H9 (cell line): ENCODE measurements at regions not wholly inside any gene's neighbourhood (a gene's known extent, or its start where the extent isn't known, plus 50 kb on each side); places are given as distances from the start of the nearest gene placed in this dataset.

Experiments used
- DNase-seq: peaks from one replicate; pipeline ENCODE4 v3.0.0-alpha.2; 2017
- H2AFZ ChIP-seq: one replicate; pipeline ENCODE4 v1.6.1; 2013; ENCODE audit warnings: mild to moderate bottlenecking, low read length, control low read depth, moderate library complexity
- H2AK5ac ChIP-seq: 2 replicates; pipeline ENCODE4 v1.6.1; 2013; ENCODE audit warnings: low read length, control low read depth, mixed read lengths; ENCODE audit not compliant: insufficient read length
- H2BK120ac ChIP-seq: one replicate; pipeline ENCODE4 v1.6.1; 2013; ENCODE audit warnings: low read depth, mild to moderate bottlenecking, low read length, control low read depth, inconsistent platforms; ENCODE audit not compliant: poor library complexity, severe bottlenecking
- H2BK12ac ChIP-seq: 2 replicates; pipeline ENCODE4 v1.6.1; 2013; ENCODE audit warnings: low read length, control low read depth, mixed read lengths, low read depth; ENCODE audit not compliant: insufficient read length
- H2BK15ac ChIP-seq: 2 replicates; pipeline ENCODE4 v1.6.1; 2013; ENCODE audit warnings: low read depth, low read length, control low read depth
- H2BK20ac ChIP-seq: one replicate; pipeline ENCODE4 v1.6.1; 2013; ENCODE audit warnings: low read depth, mild to moderate bottlenecking, low read length, control low read depth, inconsistent platforms; ENCODE audit not compliant: poor library complexity, severe bottlenecking
- H2BK5ac ChIP-seq: 2 replicates; pipeline ENCODE4 v1.6.1; 2013; ENCODE audit warnings: low read length, control low read depth, mixed read lengths; ENCODE audit not compliant: insufficient read length
- H3K14ac ChIP-seq: 2 replicates; pipeline ENCODE4 v1.6.1; 2013; ENCODE audit warnings: low read length, control low read depth; ENCODE audit not compliant: insufficient read depth
- H3K18ac ChIP-seq: 2 replicates; pipeline ENCODE4 v1.6.1; 2013; ENCODE audit warnings: low read depth, mild to moderate bottlenecking, mixed read lengths, low read length, control low read depth; ENCODE audit not compliant: insufficient read length
- H3K23ac ChIP-seq: 2 replicates; pipeline ENCODE4 v1.6.1; 2013; ENCODE audit warnings: low read length, control low read depth, mixed read lengths, low read depth; ENCODE audit not compliant: insufficient read length
- H3K23me2 ChIP-seq: 2 replicates; pipeline ENCODE4 v1.6.1; 2013; ENCODE audit warnings: low read depth, mild to moderate bottlenecking, mixed read lengths, low read length, control low read depth; ENCODE audit not compliant: insufficient read length, poor library complexity, severe bottlenecking
- H3K27ac ChIP-seq: 2 replicates; pipeline ENCODE4 v1.5.1; 2013; ENCODE audit warnings: low read length, control low read depth, mixed read lengths, low read depth; ENCODE audit not compliant: insufficient read length
- H3K27me3 ChIP-seq: 2 replicates; pipeline ENCODE4 v1.6.1; 2013; ENCODE audit warnings: low read length, control low read depth, inconsistent platforms; ENCODE audit not compliant: insufficient read depth
- H3K4ac ChIP-seq: 2 replicates; pipeline ENCODE4 v1.6.1; 2013; ENCODE audit warnings: low read depth, mild to moderate bottlenecking, control low read depth, inconsistent platforms, low read length, moderate library complexity
- H3K4me1 ChIP-seq: 2 replicates; pipeline ENCODE4 v1.6.1; 2013; ENCODE audit warnings: low read length, control low read depth, inconsistent platforms; ENCODE audit not compliant: insufficient read depth
- H3K4me2 ChIP-seq: 2 replicates; pipeline ENCODE4 v1.6.1; 2013; ENCODE audit warnings: low read length, control low read depth, mixed read lengths; ENCODE audit not compliant: insufficient read length, insufficient read depth
- H3K56ac ChIP-seq: 2 replicates; pipeline ENCODE4 v1.6.1; 2013; ENCODE audit warnings: low read depth, mild to moderate bottlenecking, mixed read lengths, low read length, control low read depth; ENCODE audit not compliant: insufficient read length
- H3K79me1 ChIP-seq: 2 replicates; pipeline ENCODE4 v1.6.1; 2013; ENCODE audit warnings: low read depth, mild to moderate bottlenecking, moderate library complexity, low read length, control low read depth, inconsistent platforms; ENCODE audit not compliant: insufficient read depth, poor library complexity, severe bottlenecking
- H3K79me2 ChIP-seq: 2 replicates; pipeline ENCODE4 v1.6.1; 2013; ENCODE audit warnings: low read length, control low read depth, inconsistent platforms; ENCODE audit not compliant: insufficient read depth
- H3K9ac ChIP-seq: 2 replicates; pipeline ENCODE4 v1.6.1; 2013; ENCODE audit warnings: low read length, control low read depth, mixed read lengths; ENCODE audit not compliant: insufficient read length; ENCODE audit errors: extremely low read depth
- H3K9me3 ChIP-seq: one replicate; pipeline ENCODE4 v1.6.1; 2013; ENCODE audit warnings: low read depth, low read length, inconsistent platforms; ENCODE audit not compliant: control insufficient read depth
- H3T11ph ChIP-seq: one replicate; pipeline ENCODE4 v1.6.1; 2013; ENCODE audit warnings: mild to moderate bottlenecking, low read length, control low read depth, inconsistent platforms
- H4K20me1 ChIP-seq: one replicate; pipeline ENCODE4 v1.6.1; 2013; ENCODE audit not compliant: control insufficient read depth, insufficient read length, insufficient read depth
- H4K5ac ChIP-seq: 2 replicates; pipeline ENCODE4 v1.6.1; 2013; ENCODE audit warnings: low read depth, mild to moderate bottlenecking, mixed read lengths, low read length, control low read depth; ENCODE audit not compliant: insufficient read length
- H4K8ac ChIP-seq: replicated peaks from 2 replicates; pipeline ENCODE4 v1.6.1; 2013; ENCODE audit warnings: low read length, control low read depth, mixed read lengths, low read depth; ENCODE audit not compliant: insufficient read length
- H4K91ac ChIP-seq: 2 replicates; pipeline ENCODE4 v1.6.1; 2013; ENCODE audit warnings: low read depth, mild to moderate bottlenecking, moderate library complexity, mixed read lengths, low read length, control low read depth; ENCODE audit not compliant: insufficient read length
- H3K27ac Mint-ChIP-seq, 3 experiments: 2 replicates in 2 of 3; 3 replicates in 1 of 3; pipeline ENCODE4 v1.8.0; 2020 to 2021; ENCODE audit warnings: mixed read lengths in 3 of 3, mild to moderate bottlenecking in 1 of 3, moderate library complexity in 1 of 3
- H3K27me3 Mint-ChIP-seq: 2 replicates; pipeline ENCODE4 v1.8.0; 2021; ENCODE audit warnings: low read depth, mild to moderate bottlenecking, moderate library complexity, mixed read lengths
- H3K36me3 Mint-ChIP-seq, 3 experiments: 2 replicates in 2 of 3; 3 replicates in 1 of 3; pipeline ENCODE4 v1.8.0; 2020 to 2021; ENCODE audit warnings: low read depth in 3 of 3, mixed read lengths in 3 of 3; ENCODE audit not compliant: insufficient read depth in 1 of 3
- H3K4me1 Mint-ChIP-seq, 2 experiments: 2 replicates each; pipeline ENCODE4 v1.8.0; 2020; ENCODE audit warnings: mixed read lengths in 2 of 2
- H3K4me3 Mint-ChIP-seq, 2 experiments: 2 replicates in 1 of 2; 3 replicates in 1 of 2; pipeline ENCODE4 v1.8.0; 2020 to 2021; ENCODE audit warnings: mild to moderate bottlenecking in 2 of 2, mixed read lengths in 2 of 2, moderate library complexity in 1 of 2
- H3K9me3 Mint-ChIP-seq, 2 experiments: 2 replicates in 1 of 2; 3 replicates in 1 of 2; pipeline ENCODE4 v1.8.0; 2020; ENCODE audit warnings: mild to moderate bottlenecking in 2 of 2, mixed read lengths in 2 of 2, moderate library complexity in 1 of 2
- CTCF ChIP-seq: fragments of 200-600 bp; sonication (generic); conservative IDR thresholded peaks from 3 replicates; pipeline ENCODE4 v1.8.0; 2021; ENCODE audit warnings: antibody characterized with exemption, mild to moderate bottlenecking
- WGBS: extraction: QIAGEN DNeasy Blood & Tissue Kit; methylation state at CpG from one replicate; pipeline ENCODE4 v1.1.7; 2013; ENCODE audit warnings: missing lambda C conversion rate, low lambda C conversion rate, mixed read lengths; ENCODE audit not compliant: insufficient read length; ENCODE audit errors: extremely low coverage; 5-methylcytosine and 5-hydroxymethylcytosine counted together

GRCh38 chr18:59988098-59988706, 88.4 kb downstream of the PMAIP1 start:
- peak; percentile 99 for TF ChIP-seq CTCF
- Histone ChIP-seq H3K4me2 (no peak overlapping the region), H3K79me2 (no peaks in the 10 kb centered on the region), H4K91ac (no peak overlapping the region), H2AFZ (no peak overlapping the region), H2BK5ac (no peak overlapping the region), H3K4ac (no peak overlapping the region), H3T11ph (no peak overlapping the region), H3K9ac (no peak overlapping the region), H3K27ac (no peak overlapping the region), H2BK120ac (no peak overlapping the region), H4K20me1 (no peaks in the 10 kb centered on the region), H4K5ac (no peak overlapping the region), H3K79me1 (no peaks in the 10 kb centered on the region), H3K23me2 (no peaks in the 10 kb centered on the region), H2BK12ac (no peak overlapping the region), H3K23ac (no peak overlapping the region), H3K14ac (no peak overlapping the region), H3K4me1 (no peaks in the 10 kb centered on the region), H3K9me3 (no peaks in the 10 kb centered on the region), H3K56ac (no peak overlapping the region), H2BK15ac (no peak overlapping the region), H3K18ac (no peak overlapping the region), H3K27me3 (no peaks in the 10 kb centered on the region), H4K8ac (no peak overlapping the region), H2AK5ac (no peak overlapping the region), H2BK20ac (no peak overlapping the region)
- no peaks in the 10 kb centered on the region for H3K27me3 Mint-ChIP-seq
- no peak overlapping the region for H3K4me3 Mint-ChIP-seq
- H3K27ac Mint-ChIP-seq = no peak overlapping the region
- no peaks in the 10 kb centered on the region for H3K9me3 Mint-ChIP-seq
- H3K4me1 Mint-ChIP-seq = no peaks in the 10 kb centered on the region
- no peak for DNase-seq
- H3K36me3 Mint-ChIP-seq = no peaks in the 10 kb centered on the region; a peak in 1 of 7 replicates
- no CpG with 5 or more reads among the region's 5 CpGs for WGBS
